ENCODE measurements at regions not wholly inside any gene's neighbourhood (a gene's known extent, or its start where the extent isn't known, plus 50 kb on each side); places are given as distances from the start of the nearest gene placed in this dataset.

DNA sequence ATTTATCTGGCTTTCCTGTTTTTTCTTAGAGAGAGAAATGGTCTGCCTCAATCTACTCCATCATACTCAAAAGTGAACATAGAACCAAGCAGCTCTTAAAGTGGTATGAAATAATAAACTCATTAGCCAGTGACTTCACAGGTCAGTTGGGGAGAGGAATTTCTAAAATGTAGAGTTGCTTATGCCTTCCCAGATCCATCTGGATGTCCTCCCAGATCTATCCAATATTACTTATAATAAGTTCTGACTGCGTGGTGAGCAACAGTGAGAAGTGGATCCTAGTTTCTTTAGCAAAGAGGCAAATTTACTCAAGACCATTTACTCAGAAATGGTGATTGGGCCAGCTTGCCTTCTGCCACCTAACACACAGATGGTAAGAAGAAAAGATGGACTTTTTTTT, 748.0 kb downstream of the PCDH18 start:
- TF ChIP-seq, protein P1, sequence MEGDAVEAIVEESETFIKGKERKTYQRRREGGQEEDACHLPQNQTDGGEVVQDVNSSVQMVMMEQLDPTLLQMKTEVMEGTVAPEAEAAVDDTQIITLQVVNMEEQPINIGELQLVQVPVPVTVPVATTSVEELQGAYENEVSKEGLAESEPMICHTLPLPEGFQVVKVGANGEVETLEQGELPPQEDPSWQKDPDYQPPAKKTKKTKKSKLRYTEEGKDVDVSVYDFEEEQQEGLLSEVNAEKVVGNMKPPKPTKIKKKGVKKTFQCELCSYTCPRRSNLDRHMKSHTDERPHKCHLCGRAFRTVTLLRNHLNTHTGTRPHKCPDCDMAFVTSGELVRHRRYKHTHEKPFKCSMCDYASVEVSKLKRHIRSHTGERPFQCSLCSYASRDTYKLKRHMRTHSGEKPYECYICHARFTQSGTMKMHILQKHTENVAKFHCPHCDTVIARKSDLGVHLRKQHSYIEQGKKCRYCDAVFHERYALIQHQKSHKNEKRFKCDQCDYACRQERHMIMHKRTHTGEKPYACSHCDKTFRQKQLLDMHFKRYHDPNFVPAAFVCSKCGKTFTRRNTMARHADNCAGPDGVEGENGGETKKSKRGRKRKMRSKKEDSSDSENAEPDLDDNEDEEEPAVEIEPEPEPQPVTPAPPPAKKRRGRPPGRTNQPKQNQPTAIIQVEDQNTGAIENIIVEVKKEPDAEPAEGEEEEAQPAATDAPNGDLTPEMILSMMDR (tag by site-specific recombination; IDR thresholded peaks at IDR 0.05), result no peak
- TF ChIP-seq ZFP41 (tag by site-specific recombination; IDR thresholded peaks at IDR 0.05; ENCODE audit: borderline replicate concordance), result no peak
- TF ChIP-seq ZNF549 (tag by site-specific recombination; IDR thresholded peaks at IDR 0.05), result no peak
- TF ChIP-seq, protein P2, sequence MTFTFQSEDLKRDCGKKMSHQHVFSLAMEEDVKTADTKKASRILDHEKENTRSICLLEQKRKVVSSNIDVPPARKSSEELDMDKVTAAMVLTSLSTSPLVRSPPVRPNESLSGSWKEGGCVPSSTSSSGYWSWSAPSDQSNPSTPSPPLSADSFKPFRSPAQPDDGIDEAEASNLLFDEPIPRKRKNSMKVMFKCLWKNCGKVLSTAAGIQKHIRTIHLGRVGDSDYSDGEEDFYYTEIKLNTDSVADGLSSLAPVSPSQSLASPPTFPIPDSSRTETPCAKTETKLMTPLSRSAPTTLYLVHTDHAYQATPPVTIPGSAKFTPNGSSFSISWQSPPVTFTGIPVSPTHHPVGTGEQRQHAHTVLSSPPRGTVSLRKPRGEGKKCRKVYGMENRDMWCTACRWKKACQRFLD (tag by site-specific recombination; IDR thresholded peaks at IDR 0.05), result no peak
- no peak for TF ChIP-seq SP2 (tag by site-specific recombination; IDR thresholded peaks at IDR 0.05)
- TF ChIP-seq, protein P3, sequence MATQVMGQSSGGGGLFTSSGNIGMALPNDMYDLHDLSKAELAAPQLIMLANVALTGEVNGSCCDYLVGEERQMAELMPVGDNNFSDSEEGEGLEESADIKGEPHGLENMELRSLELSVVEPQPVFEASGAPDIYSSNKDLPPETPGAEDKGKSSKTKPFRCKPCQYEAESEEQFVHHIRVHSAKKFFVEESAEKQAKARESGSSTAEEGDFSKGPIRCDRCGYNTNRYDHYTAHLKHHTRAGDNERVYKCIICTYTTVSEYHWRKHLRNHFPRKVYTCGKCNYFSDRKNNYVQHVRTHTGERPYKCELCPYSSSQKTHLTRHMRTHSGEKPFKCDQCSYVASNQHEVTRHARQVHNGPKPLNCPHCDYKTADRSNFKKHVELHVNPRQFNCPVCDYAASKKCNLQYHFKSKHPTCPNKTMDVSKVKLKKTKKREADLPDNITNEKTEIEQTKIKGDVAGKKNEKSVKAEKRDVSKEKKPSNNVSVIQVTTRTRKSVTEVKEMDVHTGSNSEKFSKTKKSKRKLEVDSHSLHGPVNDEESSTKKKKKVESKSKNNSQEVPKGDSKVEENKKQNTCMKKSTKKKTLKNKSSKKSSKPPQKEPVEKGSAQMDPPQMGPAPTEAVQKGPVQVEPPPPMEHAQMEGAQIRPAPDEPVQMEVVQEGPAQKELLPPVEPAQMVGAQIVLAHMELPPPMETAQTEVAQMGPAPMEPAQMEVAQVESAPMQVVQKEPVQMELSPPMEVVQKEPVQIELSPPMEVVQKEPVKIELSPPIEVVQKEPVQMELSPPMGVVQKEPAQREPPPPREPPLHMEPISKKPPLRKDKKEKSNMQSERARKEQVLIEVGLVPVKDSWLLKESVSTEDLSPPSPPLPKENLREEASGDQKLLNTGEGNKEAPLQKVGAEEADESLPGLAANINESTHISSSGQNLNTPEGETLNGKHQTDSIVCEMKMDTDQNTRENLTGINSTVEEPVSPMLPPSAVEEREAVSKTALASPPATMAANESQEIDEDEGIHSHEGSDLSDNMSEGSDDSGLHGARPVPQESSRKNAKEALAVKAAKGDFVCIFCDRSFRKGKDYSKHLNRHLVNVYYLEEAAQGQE (tag by site-specific recombination; IDR thresholded peaks at IDR 0.05), result no peak
- TF ChIP-seq ZNF433 (tag by site-specific recombination; IDR thresholded peaks at IDR 0.05; ENCODE audit: low read depth), result no peak
- TF ChIP-seq ZNF24 (tag by site-specific recombination; IDR thresholded peaks at IDR 0.05), result no peak
- no peak for TF ChIP-seq ZNF707 (tag by site-specific recombination; IDR thresholded peaks at IDR 0.05)
- no peak for TF ChIP-seq ZNF571 (tag by site-specific recombination; IDR thresholded peaks at IDR 0.05)
- TF ChIP-seq RBAK (tag by site-specific recombination; IDR thresholded peaks at IDR 0.05), result no peak
